ENCODE measurements at regions not wholly inside any gene's neighbourhood (a gene's known extent, or its start where the extent isn't known, plus 50 kb on each side); places are given as distances from the start of the nearest gene placed in this dataset.

GRCh38 chr5:143492783-143493182, 89.3 kb upstream of the NR3C1 start:
- Histone ChIP-seq H3K4me3 (ENCODE audit: low read depth in 2 of 2, low read length in 2 of 2) (no peak overlapping the region), H3K36me3 (ENCODE audit: control insufficient read depth, insufficient read depth, low read length) (no peaks in the 10 kb centered on the region), H3K27me3 (ENCODE audit: control insufficient read depth, insufficient read depth, low read length) (no peaks in the 10 kb centered on the region), H3K4me1 (ENCODE audit: control insufficient read depth, insufficient read depth, low read length) (no peaks in the 10 kb centered on the region), H3K9me3 (ENCODE audit: control insufficient read depth, insufficient read depth, low read depth, low read length) (no peaks in the 10 kb centered on the region), H3K27ac (ENCODE audit: low read length) (no peak overlapping the region)
- no peak for ATAC-seq
- no TSS peak for BruUV-seq (replicated peaks)
- ChIA-PET POLR2A (no interaction called here), CTCF (interaction anchor here (0.6 kb wide), 1 partner anchor 341 kb away, joined by 5 read pairs; no protein-coding TSS in a partner anchor)
- in situ Hi-C loops (cut with HindIII; ENCODE audit: low pct_unique_long_range_greater_than_20kb, low sequenced_read_pairs) (no loop called here), intact Hi-C loops (cut with micrococcal nuclease; ENCODE audit: unreplicated experiment) (no loop called here)
- no peak for TF ChIP-seq REST (IDR thresholded peaks at IDR 0.05; ENCODE audit: insufficient read depth in 1 of 2, low read depth in 2 of 2, low read length in 1 of 2)
- TF ChIP-seq SIN3A (IDR thresholded peaks at IDR 0.05; ENCODE audit: borderline replicate concordance, insufficient read depth, low read depth, low read length), result no peak
- no peak for TF ChIP-seq POLR2AphosphoS5 (IDR thresholded peaks at IDR 0.05; ENCODE audit: low read depth, low read length)
- no peak for TF ChIP-seq TCF7L2 (IDR thresholded peaks at IDR 0.05; ENCODE audit: low read depth, low read length)
- no peak for TF ChIP-seq CTCF (IDR thresholded peaks at IDR 0.05)
- DNase-seq (ENCODE audit: low read depth, low spot score), result no peak

- no TSS peak for BruUV-seq (replicated peaks)
- CTCF ChIA-PET, result no interaction called here
- DNase-seq (ENCODE audit: low read depth, low spot score) (no peak), ATAC-seq (no peak)
- Histone ChIP-seq H3K9me3 (ENCODE audit: control insufficient read depth, insufficient read depth, low read depth, low read length) (no peaks in the 10 kb centered on the region), H3K27ac (ENCODE audit: low read length) (no peak overlapping the region), H3K27me3 (ENCODE audit: control insufficient read depth, insufficient read depth, low read length) (no peaks in the 10 kb centered on the region), H3K36me3 (ENCODE audit: control insufficient read depth, insufficient read depth, low read length) (no peaks in the 10 kb centered on the region), H3K4me3 (ENCODE audit: low read depth in 2 of 2, low read length in 2 of 2) (no peak overlapping the region), H3K4me1 (ENCODE audit: control insufficient read depth, insufficient read depth, low read length) (no peaks in the 10 kb centered on the region)
- in situ Hi-C loops (cut with HindIII; ENCODE audit: low pct_unique_long_range_greater_than_20kb, low sequenced_read_pairs), result no loop called here
- intact Hi-C loops (cut with micrococcal nuclease; ENCODE audit: unreplicated experiment), result no loop called here
- POLR2A ChIA-PET, result interaction anchor here (0.5 kb wide), 1 partner anchor 448 kb away, joined by 3 read pairs; no protein-coding TSS in a partner anchor
- no peak for TF ChIP-seq TCF7L2 (IDR thresholded peaks at IDR 0.05; ENCODE audit: low read depth, low read length)
- TF ChIP-seq POLR2AphosphoS5 (IDR thresholded peaks at IDR 0.05; ENCODE audit: low read depth, low read length), result no peak
- TF ChIP-seq CTCF (IDR thresholded peaks at IDR 0.05), result no peak
Observed at GRCh38 chr5:143491646-143492045, 88.2 kb upstream of the NR3C1 start.
